PC-3 (cell line): ENCODE measurements at regions not wholly inside any gene's neighbourhood (a gene's known extent, or its start where the extent isn't known, plus 50 kb on each side); places are given as distances from the start of the nearest gene placed in this dataset.

ENCODE experiments used
- ATAC-seq: fragments of 200-7000 bp; cut with Tn5 transposase; 2 replicates; pipeline ENCODE4 v1.9.1; 2020; ENCODE audit warnings: mild to moderate bottlenecking, moderate library complexity
- BruUV-seq: library from RNA; stranded (reverse); fragments of 400-500 nt; replicated peaks from 2 replicates; lab custom pipeline; 2021; lab: Mats Ljungman, UMichigan
- CTCF ChIA-PET: fragments of 300-600 bp; sonication (Branson Sonifier 250); formaldehyde crosslinking; loops from one replicate; lab custom pipeline; 2022; ENCODE audit warnings: antibody characterized with exemption; lab: Charles Lee
- POLR2A ChIA-PET: fragments of 300-600 bp; sonication (Branson Sonifier 250); formaldehyde crosslinking; loops from one replicate; lab custom pipeline; 2022; ENCODE audit warnings: antibody characterized with exemption; ENCODE audit not compliant: unreplicated experiment; lab: Charles Lee
- DNase-seq: peaks from one replicate; pipeline ENCODE4 v3.0.0-alpha.2; 2015
- H2AFZ ChIP-seq: fragments of 300-600 bp; sonication (generic); 2 replicates; pipeline ENCODE4 v1.6.0; 2016; ENCODE audit warnings: antibody characterized with exemption, low read length
- H3F3A ChIP-seq: fragments of 300-600 bp; sonication (generic); one replicate; pipeline ENCODE4 v1.6.0; 2017; ENCODE audit warnings: antibody characterized with exemption, low read length, control low read depth, mild to moderate bottlenecking; ENCODE audit not compliant: unreplicated experiment
- H3K27ac ChIP-seq: fragments of 300-600 bp; sonication (generic); 2 replicates; pipeline ENCODE4 v1.5.1; 2016; ENCODE audit warnings: mild to moderate bottlenecking, low read length
- H3K27me3 ChIP-seq: fragments of 300-600 bp; sonication (generic); 2 replicates; pipeline ENCODE4 v1.6.1; 2016; ENCODE audit warnings: low read length, mixed read lengths
- H3K36me3 ChIP-seq: fragments of 300-600 bp; sonication (generic); 2 replicates; pipeline ENCODE4 v1.6.1; 2016; ENCODE audit warnings: low read depth, mixed run types, low read length, mixed read lengths
- H3K4me1 ChIP-seq: fragments of 300-600 bp; sonication (generic); 2 replicates; pipeline ENCODE4 v1.5.1; 2016; ENCODE audit warnings: low read length; ENCODE audit not compliant: insufficient read depth
- H3K4me2 ChIP-seq: fragments of 300-600 bp; sonication (generic); 2 replicates; pipeline ENCODE4 v1.6.0; 2016; ENCODE audit warnings: low read length
- H3K4me3 ChIP-seq: fragments of 300-600 bp; sonication (generic); 2 replicates; pipeline ENCODE4 v1.5.1; 2016; ENCODE audit warnings: mild to moderate bottlenecking, low read length, mixed read lengths
- H3K79me2 ChIP-seq: fragments of 300-600 bp; sonication (generic); 2 replicates; pipeline ENCODE4 v1.6.1; 2017; ENCODE audit warnings: low read length, mixed read lengths
- H3K9ac ChIP-seq: fragments of 300-600 bp; sonication (generic); 2 replicates; pipeline ENCODE4 v1.6.0; 2016; ENCODE audit warnings: mild to moderate bottlenecking, low read length
- H3K9me2 ChIP-seq: fragments of 300-600 bp; sonication (generic); replicated peaks from 2 replicates; pipeline ENCODE4 v1.6.1; 2016; ENCODE audit warnings: mixed run types, low read length, mixed read lengths
- H3K9me3 ChIP-seq: fragments of 300-600 bp; sonication (generic); 2 replicates; pipeline ENCODE4 v1.6.1; 2016; ENCODE audit warnings: low read length, mixed read lengths
- H4K20me1 ChIP-seq: fragments of 300-600 bp; sonication (generic); 2 replicates; pipeline ENCODE4 v1.6.1; 2016; ENCODE audit warnings: low read length, mixed read lengths
- EZH2 ChIP-seq: fragments of 300-600 bp; sonication (generic); IDR thresholded peaks from one replicate; pipeline ENCODE4 v1.6.1; 2017; ENCODE audit warnings: antibody characterized with exemption, mild to moderate bottlenecking, low read length; ENCODE audit not compliant: unreplicated experiment
- EZH2phosphoT487 ChIP-seq: fragments of 300-600 bp; sonication (generic); IDR thresholded peaks from 2 replicates; pipeline ENCODE4 v1.6.1; 2018; ENCODE audit warnings: mild to moderate bottlenecking, antibody characterized with exemption, low read length, borderline replicate concordance
- intact Hi-C: fragments of 100-400 bp; cut with micrococcal nuclease; formaldehyde crosslinking; loops from 2 replicates; pipeline ENCODE4 v1.9.0; 2023
- TF ChIP-seq, protein P1 (sequence below): fragments of 300-600 bp; sonication (generic); conservative IDR thresholded peaks from 2 replicates; pipeline ENCODE4 v1.5.1; 2017; ENCODE audit warnings: antibody characterized with exemption, low read depth, mild to moderate bottlenecking, low read length

DNA sequence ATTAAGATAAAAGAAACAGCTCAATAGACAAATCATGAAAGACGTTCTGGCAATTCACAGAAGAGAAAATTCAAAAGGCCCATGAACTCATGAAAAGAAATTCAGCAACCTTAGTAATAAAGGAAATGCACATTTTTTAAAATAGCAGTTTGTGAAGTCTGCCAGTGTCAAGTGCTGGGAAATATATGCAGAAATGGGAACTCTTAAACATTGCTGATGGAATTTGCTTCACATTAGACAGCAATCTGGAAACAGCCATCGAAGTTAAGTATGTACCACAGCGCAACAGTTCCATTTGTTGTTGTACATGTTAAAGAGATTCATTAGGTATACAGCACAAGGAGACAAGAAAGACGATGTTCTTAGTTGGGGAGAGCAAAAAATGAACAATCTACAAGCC lies 319.4 kb upstream of the SALL1 start:
- Histone ChIP-seq H2AFZ (no peak overlapping the region), H3K4me1 (no peaks in the 10 kb centered on the region), H3K9me2 (no peaks in the 10 kb centered on the region), H3K27ac (no peak overlapping the region), H3K9ac (no peak overlapping the region), H4K20me1 (no peaks in the 10 kb centered on the region), H3K4me2 (no peak overlapping the region), H3K79me2 (no peaks in the 10 kb centered on the region), H3F3A (no peaks in the 10 kb centered on the region), H3K4me3 (no peak overlapping the region), H3K27me3 (no peaks in the 10 kb centered on the region), H3K9me3 (no peaks in the 10 kb centered on the region), H3K36me3 (no peaks in the 10 kb centered on the region)
- CTCF ChIA-PET, result no interaction called here
- BruUV-seq, result no TSS peak
- intact Hi-C loops, result no loop called here
- DNase-seq (no peak), ATAC-seq (no peak)
- POLR2A ChIA-PET, result no interaction called here
- no peak for TF ChIP-seq EZH2
- TF ChIP-seq, protein P1, sequence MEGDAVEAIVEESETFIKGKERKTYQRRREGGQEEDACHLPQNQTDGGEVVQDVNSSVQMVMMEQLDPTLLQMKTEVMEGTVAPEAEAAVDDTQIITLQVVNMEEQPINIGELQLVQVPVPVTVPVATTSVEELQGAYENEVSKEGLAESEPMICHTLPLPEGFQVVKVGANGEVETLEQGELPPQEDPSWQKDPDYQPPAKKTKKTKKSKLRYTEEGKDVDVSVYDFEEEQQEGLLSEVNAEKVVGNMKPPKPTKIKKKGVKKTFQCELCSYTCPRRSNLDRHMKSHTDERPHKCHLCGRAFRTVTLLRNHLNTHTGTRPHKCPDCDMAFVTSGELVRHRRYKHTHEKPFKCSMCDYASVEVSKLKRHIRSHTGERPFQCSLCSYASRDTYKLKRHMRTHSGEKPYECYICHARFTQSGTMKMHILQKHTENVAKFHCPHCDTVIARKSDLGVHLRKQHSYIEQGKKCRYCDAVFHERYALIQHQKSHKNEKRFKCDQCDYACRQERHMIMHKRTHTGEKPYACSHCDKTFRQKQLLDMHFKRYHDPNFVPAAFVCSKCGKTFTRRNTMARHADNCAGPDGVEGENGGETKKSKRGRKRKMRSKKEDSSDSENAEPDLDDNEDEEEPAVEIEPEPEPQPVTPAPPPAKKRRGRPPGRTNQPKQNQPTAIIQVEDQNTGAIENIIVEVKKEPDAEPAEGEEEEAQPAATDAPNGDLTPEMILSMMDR, result no peak
- no peak for TF ChIP-seq EZH2phosphoT487

DNA sequence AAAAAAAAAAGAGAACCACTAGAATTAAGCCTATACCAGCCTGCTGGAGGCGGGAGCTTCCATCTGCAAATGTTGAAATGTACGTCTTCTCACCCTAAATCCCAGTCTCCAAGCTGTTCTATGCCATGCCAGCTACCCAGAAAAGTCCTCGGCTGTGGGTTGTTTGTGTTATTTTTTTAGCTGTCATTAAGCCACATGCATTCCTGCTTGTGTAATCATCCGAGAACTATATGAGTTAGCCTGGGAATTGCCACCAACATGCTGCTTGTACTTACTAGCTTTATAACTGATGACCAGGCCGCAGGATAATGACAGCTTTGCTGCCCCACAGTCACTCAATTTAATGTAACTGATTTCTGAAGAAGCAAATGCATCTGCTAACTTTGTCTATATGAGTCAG lies 313.9 kb upstream of the SALL1 start:
- no peak for ATAC-seq
- TF ChIP-seq EZH2phosphoT487 (no peak), EZH2 (no peak)
- TF ChIP-seq, protein P1, result no peak
- Histone ChIP-seq H3K27ac (no peak overlapping the region), H3K4me2 (no peak overlapping the region), H3F3A (no peaks in the 10 kb centered on the region), H3K4me1 (no peaks in the 10 kb centered on the region), H2AFZ (no peak overlapping the region), H3K9ac (no peak overlapping the region), H3K9me2 (no peaks in the 10 kb centered on the region), H3K9me3 (no peaks in the 10 kb centered on the region), H3K36me3 (no peaks in the 10 kb centered on the region), H3K27me3 (no peaks in the 10 kb centered on the region), H4K20me1 (no peaks in the 10 kb centered on the region), H3K79me2 (no peaks in the 10 kb centered on the region), H3K4me3 (no peak overlapping the region)
- DNase-seq, result no peak
- ChIA-PET CTCF (no interaction called here), POLR2A (no interaction called here)
- intact Hi-C loops, result no loop called here
- no TSS peak for BruUV-seq

DNA sequence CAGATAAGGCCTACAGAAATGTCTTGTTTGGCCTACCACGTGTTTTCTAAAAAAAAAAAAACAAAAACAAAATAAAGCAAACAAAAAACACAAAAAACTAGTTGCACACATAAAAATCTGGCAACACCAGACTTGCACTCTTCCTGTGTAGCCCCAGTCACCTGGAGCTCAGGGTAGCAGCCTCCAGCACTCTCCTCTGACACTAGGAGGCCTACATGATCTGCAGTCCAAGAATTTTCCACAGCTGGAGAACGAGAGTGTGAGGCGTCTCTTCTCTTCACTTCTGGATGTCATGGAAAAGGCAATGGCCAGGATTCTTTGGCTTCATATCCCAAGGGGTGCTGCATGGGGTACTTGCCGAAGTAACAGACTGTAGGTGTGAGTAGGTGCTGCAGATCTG lies 310.2 kb upstream of the SALL1 start:
- H3K79me2 ChIP-seq, result no peaks in the 10 kb centered on the region
- POLR2A ChIA-PET, result no interaction called here
- H3K36me3 ChIP-seq, result no peaks in the 10 kb centered on the region
- H2AFZ ChIP-seq, result no peak overlapping the region
- H3K9ac ChIP-seq, result no peak overlapping the region
- H3F3A ChIP-seq, result no peaks in the 10 kb centered on the region
- TF ChIP-seq, protein P1, result no peak
- TF ChIP-seq EZH2 (no peak), EZH2phosphoT487 (no peak)
- no peak for ATAC-seq
- CTCF ChIA-PET, result no interaction called here
- H3K9me3 ChIP-seq, result no peaks in the 10 kb centered on the region
- no peaks in the 10 kb centered on the region for H4K20me1 ChIP-seq
- no peaks in the 10 kb centered on the region for H3K27me3 ChIP-seq
- H3K9me2 ChIP-seq, result no peaks in the 10 kb centered on the region
- intact Hi-C loops, result no loop called here
- H3K4me3 ChIP-seq, result no peak overlapping the region
- no peaks in the 10 kb centered on the region for H3K4me1 ChIP-seq
- no peak for DNase-seq
- H3K27ac ChIP-seq, result no peak overlapping the region
- H3K4me2 ChIP-seq, result no peak overlapping the region
- no TSS peak for BruUV-seq
